HepG2 (cell line): ENCODE measurements at regions not wholly inside any gene's neighbourhood (a gene's known extent, or its start where the extent isn't known, plus 50 kb on each side); places are given as distances from the start of the nearest gene placed in this dataset.

Experiments
- FOXO1 ChIP-seq: sonication (generic); formaldehyde crosslinking; IDR thresholded peaks from 2 replicates; pipeline ENCODE4 v1.4.0; 2020; ENCODE audit warnings: missing genetic modification reagents
- ZNF24 ChIP-seq: fragments of 450-650 bp; IDR thresholded peaks from 2 replicates; pipeline ENCODE4 v1.6.1; 2017; ENCODE audit warnings: antibody characterized with exemption, mild to moderate bottlenecking
- TF ChIP-seq, protein P1 (sequence below): sonication (generic); formaldehyde crosslinking; IDR thresholded peaks from 2 replicates; pipeline ENCODE4 v1.5.0; 2020; ENCODE audit warnings: mild to moderate bottlenecking, missing genetic modification reagents, moderate library complexity

DNA sequence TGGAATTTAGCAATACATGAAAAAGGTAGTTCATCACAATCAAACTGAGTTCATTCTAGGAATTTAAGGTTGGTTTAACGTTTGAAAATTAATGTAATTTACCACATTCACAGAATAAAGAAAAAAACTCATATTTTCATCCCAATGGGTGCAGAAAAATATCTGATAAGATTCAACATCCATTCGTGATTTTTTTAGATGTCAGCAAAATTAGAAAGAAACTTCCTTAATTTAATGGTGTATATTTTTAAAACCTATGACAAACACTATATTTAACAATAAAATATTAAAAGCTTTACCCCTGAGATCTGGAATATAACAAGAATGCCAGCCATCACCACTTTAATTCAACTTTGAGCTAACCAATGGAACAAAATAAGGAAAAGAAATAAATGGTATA lies 208.7 kb upstream of the CHAC2 start:
- no peak for TF ChIP-seq FOXO1 (CRISPR knock-in tag)
- TF ChIP-seq, protein P1, sequence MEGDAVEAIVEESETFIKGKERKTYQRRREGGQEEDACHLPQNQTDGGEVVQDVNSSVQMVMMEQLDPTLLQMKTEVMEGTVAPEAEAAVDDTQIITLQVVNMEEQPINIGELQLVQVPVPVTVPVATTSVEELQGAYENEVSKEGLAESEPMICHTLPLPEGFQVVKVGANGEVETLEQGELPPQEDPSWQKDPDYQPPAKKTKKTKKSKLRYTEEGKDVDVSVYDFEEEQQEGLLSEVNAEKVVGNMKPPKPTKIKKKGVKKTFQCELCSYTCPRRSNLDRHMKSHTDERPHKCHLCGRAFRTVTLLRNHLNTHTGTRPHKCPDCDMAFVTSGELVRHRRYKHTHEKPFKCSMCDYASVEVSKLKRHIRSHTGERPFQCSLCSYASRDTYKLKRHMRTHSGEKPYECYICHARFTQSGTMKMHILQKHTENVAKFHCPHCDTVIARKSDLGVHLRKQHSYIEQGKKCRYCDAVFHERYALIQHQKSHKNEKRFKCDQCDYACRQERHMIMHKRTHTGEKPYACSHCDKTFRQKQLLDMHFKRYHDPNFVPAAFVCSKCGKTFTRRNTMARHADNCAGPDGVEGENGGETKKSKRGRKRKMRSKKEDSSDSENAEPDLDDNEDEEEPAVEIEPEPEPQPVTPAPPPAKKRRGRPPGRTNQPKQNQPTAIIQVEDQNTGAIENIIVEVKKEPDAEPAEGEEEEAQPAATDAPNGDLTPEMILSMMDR (CRISPR knock-in tag) = no peak
- TF ChIP-seq ZNF24 = no peak
